ENCODE measurements at regions not wholly inside any gene's neighbourhood (a gene's known extent, or its start where the extent isn't known, plus 50 kb on each side); places are given as distances from the start of the nearest gene placed in this dataset.

DNA sequence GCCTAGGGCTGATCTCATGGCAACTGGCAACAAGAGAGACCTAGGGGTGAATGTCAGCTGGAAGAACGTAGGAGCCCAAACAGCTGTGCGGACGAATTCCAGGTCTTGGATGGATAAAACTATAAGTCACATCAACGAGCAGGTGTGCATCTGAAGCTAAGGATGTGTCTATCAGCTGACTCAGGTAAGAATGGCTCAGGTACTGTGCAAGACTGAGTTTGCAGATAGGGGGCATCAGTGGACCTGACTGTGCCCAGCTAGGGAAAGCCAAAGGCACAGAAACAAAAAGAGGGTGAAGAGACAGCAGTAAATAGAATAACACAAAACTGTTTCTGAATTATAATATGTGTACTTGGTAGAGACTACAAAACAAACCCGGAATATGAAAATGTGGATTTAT, 357.3 kb downstream of the ZEB2 start:
- no peaks in the 10 kb centered on the region for H3K9me3 ChIP-seq (ENCODE audit: insufficient read depth, low read length)
- H3K27ac ChIP-seq (ENCODE audit: low read depth, low read length): no peak overlapping the region
- no peak overlapping the region for H3K9ac ChIP-seq (ENCODE audit: low read length)
- no peaks in the 10 kb centered on the region for H3F3A ChIP-seq (ENCODE audit: insufficient read depth)
- no peaks in the 10 kb centered on the region for H4K20me1 ChIP-seq (ENCODE audit: low read depth, low read length)
- H3K27me3 ChIP-seq (ENCODE audit: low read length): no peaks in the 10 kb centered on the region
- H3K4me3 ChIP-seq (ENCODE audit: insufficient read depth, low read length, poor library complexity, severe bottlenecking): no peak overlapping the region
- H3K9me2 ChIP-seq (replicated peaks; ENCODE audit: insufficient read depth, low read length): no peaks in the 10 kb centered on the region
- no peak overlapping the region for H2AFZ ChIP-seq (ENCODE audit: low read depth, low read length, severe bottlenecking)
- H3K4me2 ChIP-seq (ENCODE audit: low read depth, low read length, poor library complexity, severe bottlenecking): no peak overlapping the region
- TF ChIP-seq EZH2phosphoT487 (conservative IDR thresholded peaks at IDR 0.05; ENCODE audit: low read length): no peak
- TF ChIP-seq, protein P1, sequence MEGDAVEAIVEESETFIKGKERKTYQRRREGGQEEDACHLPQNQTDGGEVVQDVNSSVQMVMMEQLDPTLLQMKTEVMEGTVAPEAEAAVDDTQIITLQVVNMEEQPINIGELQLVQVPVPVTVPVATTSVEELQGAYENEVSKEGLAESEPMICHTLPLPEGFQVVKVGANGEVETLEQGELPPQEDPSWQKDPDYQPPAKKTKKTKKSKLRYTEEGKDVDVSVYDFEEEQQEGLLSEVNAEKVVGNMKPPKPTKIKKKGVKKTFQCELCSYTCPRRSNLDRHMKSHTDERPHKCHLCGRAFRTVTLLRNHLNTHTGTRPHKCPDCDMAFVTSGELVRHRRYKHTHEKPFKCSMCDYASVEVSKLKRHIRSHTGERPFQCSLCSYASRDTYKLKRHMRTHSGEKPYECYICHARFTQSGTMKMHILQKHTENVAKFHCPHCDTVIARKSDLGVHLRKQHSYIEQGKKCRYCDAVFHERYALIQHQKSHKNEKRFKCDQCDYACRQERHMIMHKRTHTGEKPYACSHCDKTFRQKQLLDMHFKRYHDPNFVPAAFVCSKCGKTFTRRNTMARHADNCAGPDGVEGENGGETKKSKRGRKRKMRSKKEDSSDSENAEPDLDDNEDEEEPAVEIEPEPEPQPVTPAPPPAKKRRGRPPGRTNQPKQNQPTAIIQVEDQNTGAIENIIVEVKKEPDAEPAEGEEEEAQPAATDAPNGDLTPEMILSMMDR (IDR thresholded peaks at IDR 0.05; ENCODE audit: insufficient read depth, low read length, poor library complexity, severe bottlenecking): peak; percentile 84
- H3K36me3 ChIP-seq (ENCODE audit: low read length): no peaks in the 10 kb centered on the region
- H3K79me2 ChIP-seq (ENCODE audit: insufficient read depth, low read length): no peaks in the 10 kb centered on the region

DNA sequence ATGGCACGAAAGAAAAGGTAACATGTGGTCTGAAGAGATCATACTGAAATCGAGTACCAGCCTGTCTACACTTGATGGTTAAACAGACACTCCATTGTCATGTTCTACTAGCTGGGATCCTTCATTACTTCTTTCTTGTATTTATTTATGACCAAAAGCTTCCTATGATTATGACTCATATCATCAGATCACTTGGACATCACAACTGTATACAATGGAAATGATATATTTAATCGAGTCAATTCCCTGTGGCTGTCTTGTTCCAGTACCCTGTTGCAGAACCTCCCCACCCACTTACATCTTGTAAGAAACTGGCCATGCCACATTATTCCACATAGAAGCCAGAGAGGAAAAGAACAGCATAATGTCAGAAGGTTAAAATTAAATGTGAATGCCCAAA, 358.9 kb downstream of the ZEB2 start:
- Histone ChIP-seq H3K79me2 (ENCODE audit: insufficient read depth, low read length) (no peaks in the 10 kb centered on the region), H3K9me2 (replicated peaks; ENCODE audit: insufficient read depth, low read length) (no peaks in the 10 kb centered on the region), H2AFZ (ENCODE audit: low read depth, low read length, severe bottlenecking) (no peak overlapping the region), H3K36me3 (ENCODE audit: low read length) (no peaks in the 10 kb centered on the region), H3K9ac (ENCODE audit: low read length) (no peak overlapping the region), H4K20me1 (ENCODE audit: low read depth, low read length) (no peaks in the 10 kb centered on the region), H3K27ac (ENCODE audit: low read depth, low read length) (no peak overlapping the region), H3F3A (ENCODE audit: insufficient read depth) (no peaks in the 10 kb centered on the region), H3K9me3 (ENCODE audit: insufficient read depth, low read length) (no peaks in the 10 kb centered on the region), H3K4me2 (ENCODE audit: low read depth, low read length, poor library complexity, severe bottlenecking) (no peak overlapping the region), H3K4me3 (ENCODE audit: insufficient read depth, low read length, poor library complexity, severe bottlenecking) (no peak overlapping the region), H3K27me3 (ENCODE audit: low read length) (no peaks in the 10 kb centered on the region)
- TF ChIP-seq, protein P1 (IDR thresholded peaks at IDR 0.05; ENCODE audit: insufficient read depth, low read length, poor library complexity, severe bottlenecking): no peak
- TF ChIP-seq EZH2phosphoT487 (conservative IDR thresholded peaks at IDR 0.05; ENCODE audit: low read length): no peak

DNA sequence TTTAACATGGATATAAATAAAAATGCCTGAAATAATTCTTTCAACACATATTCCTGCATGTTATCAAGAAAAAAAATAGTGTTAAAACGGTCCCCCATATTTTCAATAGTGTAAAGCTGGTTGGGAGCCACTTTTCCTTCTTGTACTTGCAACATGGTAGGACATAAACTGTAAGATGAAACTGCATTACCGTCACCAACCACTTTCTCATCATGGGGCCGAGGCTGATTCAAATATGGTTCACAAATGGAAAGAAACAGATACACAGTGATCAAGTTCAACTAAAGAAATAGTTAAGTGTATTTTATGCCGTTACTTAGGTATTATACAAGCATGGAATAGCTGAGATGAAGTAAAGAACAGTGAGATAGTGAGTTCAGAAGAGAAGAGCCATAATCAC, 360.7 kb downstream of the ZEB2 start:
- no peak overlapping the region for H3K27ac ChIP-seq (ENCODE audit: low read depth, low read length)
- no peak overlapping the region for H3K9ac ChIP-seq (ENCODE audit: low read length)
- no peak overlapping the region for H2AFZ ChIP-seq (ENCODE audit: low read depth, low read length, severe bottlenecking)
- H3K9me3 ChIP-seq (ENCODE audit: insufficient read depth, low read length): no peaks in the 10 kb centered on the region
- H4K20me1 ChIP-seq (ENCODE audit: low read depth, low read length): no peaks in the 10 kb centered on the region
- no peak overlapping the region for H3K4me3 ChIP-seq (ENCODE audit: insufficient read depth, low read length, poor library complexity, severe bottlenecking)
- H3K9me2 ChIP-seq (replicated peaks; ENCODE audit: insufficient read depth, low read length): no peaks in the 10 kb centered on the region
- no peaks in the 10 kb centered on the region for H3F3A ChIP-seq (ENCODE audit: insufficient read depth)
- TF ChIP-seq, protein P1 (IDR thresholded peaks at IDR 0.05; ENCODE audit: insufficient read depth, low read length, poor library complexity, severe bottlenecking): no peak
- no peak for TF ChIP-seq EZH2phosphoT487 (conservative IDR thresholded peaks at IDR 0.05; ENCODE audit: low read length)
- no peaks in the 10 kb centered on the region for H3K36me3 ChIP-seq (ENCODE audit: low read length)
- no peaks in the 10 kb centered on the region for H3K79me2 ChIP-seq (ENCODE audit: insufficient read depth, low read length)
- no peaks in the 10 kb centered on the region for H3K27me3 ChIP-seq (ENCODE audit: low read length)
- H3K4me2 ChIP-seq (ENCODE audit: low read depth, low read length, poor library complexity, severe bottlenecking): no peak overlapping the region

Data from SU-DHL-6 (cell line).